ENCODE measurements at regions not wholly inside any gene's neighbourhood (a gene's known extent, or its start where the extent isn't known, plus 50 kb on each side); places are given as distances from the start of the nearest gene placed in this dataset.

- no peak for DNase-seq
These were observed 88.7 kb upstream of the TNFSF11 start for GRCh38 chr13:42485272-42485671.

DNA sequence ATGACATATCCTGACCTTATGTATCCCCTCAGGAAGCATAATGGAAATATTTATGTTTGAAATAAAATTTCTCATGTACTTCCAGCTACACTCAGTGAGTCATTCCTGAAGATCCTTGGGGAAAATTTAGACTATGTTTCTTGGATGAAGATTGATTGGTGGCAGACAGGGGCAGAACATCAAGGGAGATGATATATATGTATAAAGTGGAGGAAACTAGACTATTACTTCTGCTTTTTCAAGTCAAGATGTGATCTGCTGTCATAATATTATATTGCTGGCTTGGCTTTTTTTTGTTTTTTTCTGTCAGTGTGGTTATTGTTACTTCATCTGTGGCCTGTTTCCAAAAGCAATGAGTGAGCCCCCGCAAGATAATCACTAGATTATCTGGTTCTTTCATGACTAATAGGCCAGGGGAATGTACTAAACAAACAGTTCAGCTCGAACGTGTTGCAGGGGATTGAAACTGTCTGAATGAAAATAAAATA, 87.2 kb upstream of the TNFSF11 start:
- DNase-seq = peak; percentile 13

- DNase-seq = no peak
These were observed 86.7 kb upstream of the TNFSF11 start for GRCh38 chr13:42487221-42487620.

DNA sequence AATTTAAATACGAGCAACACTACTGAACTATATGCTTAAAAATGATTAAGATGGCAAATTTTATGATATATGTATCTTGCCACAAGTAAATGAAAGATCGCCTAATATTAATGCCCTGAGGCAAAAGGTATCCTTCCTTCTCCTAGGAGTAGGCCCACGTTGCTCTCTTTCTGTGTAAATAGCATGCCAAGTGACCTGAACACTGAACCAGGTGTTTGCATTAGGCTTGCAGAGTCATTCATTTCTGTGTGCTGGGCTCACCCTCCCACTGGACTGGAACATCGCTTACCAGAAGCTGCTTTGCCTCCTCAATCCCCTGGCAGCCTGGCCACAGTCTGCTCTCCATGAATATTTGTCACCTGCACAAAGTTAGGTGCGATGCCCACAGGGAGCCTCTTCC, 83.3 kb upstream of the TNFSF11 start:
- DNase-seq = no peak

DNA sequence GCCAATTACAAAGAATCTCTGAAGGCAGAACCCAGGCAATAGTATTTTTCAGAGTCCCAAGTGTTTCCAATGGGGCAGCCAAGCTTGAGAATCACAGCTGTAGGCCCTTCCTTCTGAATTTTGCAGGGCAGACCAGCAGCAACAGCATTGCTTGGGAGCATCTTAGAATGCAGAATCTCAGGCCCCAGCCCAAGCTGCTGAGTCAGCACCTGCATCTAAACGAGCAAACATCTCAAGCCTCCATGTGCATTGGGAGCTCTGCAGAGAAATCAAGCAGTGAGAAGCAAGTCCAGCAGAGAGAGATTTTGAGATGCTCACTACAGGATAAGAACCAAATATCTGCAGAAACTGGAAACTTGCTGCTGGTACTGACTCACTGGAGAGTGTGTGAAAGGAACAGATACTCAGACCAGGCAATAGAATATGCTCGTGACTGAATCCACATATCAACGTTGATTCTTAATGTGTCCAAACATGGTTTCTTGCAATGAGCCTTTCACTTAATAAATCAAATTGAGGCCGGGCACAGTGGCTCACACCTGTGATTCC, 81.5 kb upstream of the TNFSF11 start:
- DNase-seq = no peak

GRCh38 chr13:42494157-42494556, 79.8 kb upstream of the TNFSF11 start:
- DNase-seq = peak; percentile 65

DNA sequence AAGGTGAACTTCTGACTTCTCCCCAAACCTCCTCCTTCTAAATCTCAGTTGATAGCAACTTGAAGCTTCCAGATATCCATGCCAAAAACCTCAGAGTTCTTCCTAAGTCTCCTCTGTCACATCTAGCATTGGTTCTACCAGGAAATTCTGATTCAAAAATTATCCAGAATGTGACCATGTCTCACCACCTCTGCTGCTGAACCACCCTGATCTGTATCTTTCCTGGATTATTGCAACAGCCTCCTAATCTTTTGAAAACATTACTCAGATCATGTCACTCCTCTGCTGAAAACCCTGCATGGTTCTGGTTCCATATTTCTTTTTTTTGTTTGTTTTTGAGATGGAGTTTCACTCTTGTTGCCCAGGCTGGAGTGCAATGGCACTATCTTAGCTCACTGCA, 78.7 kb upstream of the TNFSF11 start:
- DNase-seq = peak; percentile 71

GRCh38 chr13:42495751-42496150, 78.2 kb upstream of the TNFSF11 start:
- peak; percentile 65 for DNase-seq

GRCh38 chr13:42496926-42497554, 76.9 kb upstream of the TNFSF11 start:
- DNase-seq = peak; percentile 85

DNA sequence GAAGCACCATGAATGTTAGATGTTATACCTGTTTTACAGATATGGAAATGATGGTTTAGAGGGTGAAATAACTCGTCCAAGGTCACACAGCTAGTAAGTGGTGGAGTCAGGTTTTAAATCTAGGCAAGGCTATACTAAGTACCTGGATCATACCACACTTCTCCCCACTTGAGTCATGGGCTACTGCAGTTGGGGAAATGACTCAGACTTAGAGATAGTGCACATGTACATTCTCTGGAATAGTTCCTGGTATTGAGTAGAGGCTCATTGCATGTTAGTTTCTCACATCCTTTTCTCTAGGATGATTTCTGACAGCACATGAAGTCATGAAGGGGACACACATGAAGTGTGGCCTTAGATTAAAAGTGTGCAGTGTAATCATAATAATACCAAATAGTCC, 76.2 kb upstream of the TNFSF11 start:
- DNase-seq = peak; percentile 89

DNA sequence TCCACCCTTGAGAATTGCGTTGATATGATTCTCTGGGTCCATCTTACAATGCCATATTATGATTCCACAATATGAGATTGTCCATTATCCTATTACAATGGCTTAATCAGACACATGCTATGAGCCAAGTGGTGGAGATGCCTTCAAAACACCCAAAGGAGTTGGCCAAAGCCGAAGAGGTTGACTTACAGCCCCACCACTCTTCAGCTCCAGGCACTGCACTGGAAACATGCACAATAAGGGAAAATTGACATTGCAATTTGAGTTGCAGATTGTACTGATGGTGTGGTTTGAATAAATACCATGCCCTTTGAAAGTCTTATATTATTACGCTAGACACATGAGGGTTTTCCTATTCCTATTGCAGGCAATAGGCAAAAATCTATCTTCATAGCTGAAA, 75.4 kb upstream of the TNFSF11 start:
- peak; percentile 36 for DNase-seq
